NCI-H1436 treated with DMSO at 0.1 percent for 48 hours (cell line): ENCODE measurements at regions not wholly inside any gene's neighbourhood (a gene's known extent, or its start where the extent isn't known, plus 50 kb on each side); places are given as distances from the start of the nearest gene placed in this dataset.

Source experiments
- DNase-seq: peaks from one replicate; lab custom pipeline; 2025; lab: John Stamatoyannopoulos, UW

- DNase-seq: no peak
Observed at GRCh38 chr3:170752571-170753155, 117.3 kb downstream of the RPL22L1 start.

- DNase-seq: no peak
Observed at GRCh38 chr3:170751899-170752293, 118.1 kb downstream of the RPL22L1 start.

GRCh38 chr3:170751083-170751898 is 118.7 kb downstream of the RPL22L1 start:
- DNase-seq: no peak

- DNase-seq: no peak
Observed at GRCh38 chr3:170750478-170750830, 119.5 kb downstream of the RPL22L1 start.

GRCh38 chr3:170749765-170750477 is 120.1 kb downstream of the RPL22L1 start:
- DNase-seq: no peak

GRCh38 chr3:170749185-170749584 is 120.8 kb downstream of the RPL22L1 start:
- DNase-seq: no peak

- no peak for DNase-seq
Observed at GRCh38 chr3:170746175-170746942, 123.6 kb downstream of the RPL22L1 start.

GRCh38 chr3:170745211-170745718 is 124.7 kb downstream of the RPL22L1 start:
- DNase-seq: no peak

GRCh38 chr3:170741756-170742529 is 128.1 kb downstream of the RPL22L1 start:
- no peak for DNase-seq

- DNase-seq: no peak
Observed at GRCh38 chr3:170740726-170741591, 129.0 kb downstream of the RPL22L1 start.

GRCh38 chr3:170740285-170740684 is 129.7 kb downstream of the RPL22L1 start:
- no peak for DNase-seq

GRCh38 chr3:170739410-170739809 is 130.6 kb downstream of the RPL22L1 start:
- DNase-seq: no peak

GRCh38 chr3:170738766-170739165 is 131.2 kb downstream of the RPL22L1 start:
- DNase-seq: no peak

GRCh38 chr3:170737498-170738162 is 132.4 kb downstream of the RPL22L1 start:
- DNase-seq: no peak

- no peak for DNase-seq
Observed at GRCh38 chr3:170735821-170736220, 134.2 kb downstream of the RPL22L1 start.

GRCh38 chr3:170734735-170735065 is 135.3 kb downstream of the RPL22L1 start:
- no peak for DNase-seq

- no peak for DNase-seq
Observed at GRCh38 chr3:170734043-170734734, 135.8 kb downstream of the RPL22L1 start.

GRCh38 chr3:170732660-170733245 is 137.2 kb downstream of the RPL22L1 start:
- no peak for DNase-seq

- DNase-seq: no peak
Observed at GRCh38 chr3:170731281-170731680, 138.7 kb downstream of the RPL22L1 start.
